ENCODE measurements at regions not wholly inside any gene's neighbourhood (a gene's known extent, or its start where the extent isn't known, plus 50 kb on each side); places are given as distances from the start of the nearest gene placed in this dataset.
A peak's percentile ranks its signal among the peaks of the same experiment; 100 is the strongest.

- no peaks in the 10 kb centered on the region for H3K9me3 ChIP-seq (ENCODE audit: insufficient read depth, low read depth, low read length)
- Mint-ChIP-seq H3K4me1 (ENCODE audit: low read depth, unreplicated experiment) (peaks cover 16% of the 10 kb centered on the region), H3K36me3 (ENCODE audit: low read depth, unreplicated experiment) (no peaks in the 10 kb centered on the region), H3K27me3 (ENCODE audit: low read depth, unreplicated experiment) (peaks cover 55% of the 10 kb centered on the region), H3K27ac (ENCODE audit: unreplicated experiment) (no peak overlapping the region), H3K4me3 (ENCODE audit: unreplicated experiment) (no peak overlapping the region), H3K9me3 (ENCODE audit: unreplicated experiment) (peaks cover 2% of the 10 kb centered on the region)
- H3K9ac ChIP-seq (ENCODE audit: low read length) = no peak overlapping the region
- FAIRE-seq (no peak), DNase-seq (ENCODE audit: low read depth) (no peak)
- peaks cover 5% of the 10 kb centered on the region for H3K4me1 ChIP-seq (ENCODE audit: insufficient read depth, low read length)
- H3K27me3 ChIP-seq (ENCODE audit: insufficient read depth, low read length) = peaks cover 71% of the 10 kb centered on the region
- H3K4me3 ChIP-seq (ENCODE audit: insufficient read depth, low read depth, low read length) = no peak overlapping the region
- TF ChIP-seq CTCF (IDR thresholded peaks at IDR 0.05; ENCODE audit: insufficient read depth, low read depth, low read length) (no peak), EZH2 (IDR thresholded peaks at IDR 0.05; ENCODE audit: insufficient read depth, low read length) (no peak)
- H3K4me2 ChIP-seq (ENCODE audit: low read length) = no peak overlapping the region
- H4K20me1 ChIP-seq (ENCODE audit: insufficient read depth, low read length) = no peaks in the 10 kb centered on the region
- H3K27ac ChIP-seq (ENCODE audit: low read depth, low read length) = no peak overlapping the region
- no peak overlapping the region for H2AFZ ChIP-seq (ENCODE audit: low read depth, low read length)
- no peaks in the 10 kb centered on the region for H3K36me3 ChIP-seq (ENCODE audit: insufficient read depth, low read length)
- no peaks in the 10 kb centered on the region for H3K79me2 ChIP-seq (ENCODE audit: insufficient read depth, low read length)
Measured at GRCh38 chr2:120525056-120526046, 179.4 kb downstream of the INHBB start.

- peaks cover 54% of the 10 kb centered on the region for H3K27me3 Mint-ChIP-seq (ENCODE audit: low read depth, unreplicated experiment)
- Histone ChIP-seq H2AFZ (ENCODE audit: low read depth, low read length) (peak overlapping the region; percentile 17), H3K36me3 (ENCODE audit: insufficient read depth, low read length) (no peaks in the 10 kb centered on the region), H3K27me3 (ENCODE audit: insufficient read depth, low read length) (peaks cover 76% of the 10 kb centered on the region), H3K4me2 (ENCODE audit: low read length) (no peak overlapping the region), H3K9ac (ENCODE audit: low read length) (no peak overlapping the region), H3K27ac (ENCODE audit: low read depth, low read length) (no peak overlapping the region), H3K4me1 (ENCODE audit: insufficient read depth, low read length) (peaks cover 5% of the 10 kb centered on the region), H3K9me3 (ENCODE audit: insufficient read depth, low read depth, low read length) (no peaks in the 10 kb centered on the region), H3K4me3 (ENCODE audit: insufficient read depth, low read depth, low read length) (no peak overlapping the region), H4K20me1 (ENCODE audit: insufficient read depth, low read length) (no peaks in the 10 kb centered on the region), H3K79me2 (ENCODE audit: insufficient read depth, low read length) (no peaks in the 10 kb centered on the region)
- no peak overlapping the region for H3K27ac Mint-ChIP-seq (ENCODE audit: unreplicated experiment)
- peaks cover 16% of the 10 kb centered on the region for H3K4me1 Mint-ChIP-seq (ENCODE audit: low read depth, unreplicated experiment)
- FAIRE-seq = no peak
- peaks cover 2% of the 10 kb centered on the region for H3K9me3 Mint-ChIP-seq (ENCODE audit: unreplicated experiment)
- TF ChIP-seq EZH2 (IDR thresholded peaks at IDR 0.05; ENCODE audit: insufficient read depth, low read length) (no peak), CTCF (IDR thresholded peaks at IDR 0.05; ENCODE audit: insufficient read depth, low read depth, low read length) (no peak)
- no peaks in the 10 kb centered on the region for H3K36me3 Mint-ChIP-seq (ENCODE audit: low read depth, unreplicated experiment)
- no peak overlapping the region for H3K4me3 Mint-ChIP-seq (ENCODE audit: unreplicated experiment)
- no peak for DNase-seq (ENCODE audit: low read depth)
Measured at GRCh38 chr2:120526047-120526562, 180.2 kb downstream of the INHBB start.

All from astrocyte (in vitro differentiated cells and primary cell).